LoVo (cell line): ENCODE measurements at regions not wholly inside any gene's neighbourhood (a gene's known extent, or its start where the extent isn't known, plus 50 kb on each side); places are given as distances from the start of the nearest gene placed in this dataset.
"Not testable (repeated sequence)": the region's sequence is repeated elsewhere in the genome, so short reads cannot be mapped to it uniquely, and the experiment has no call there.

ENCODE experiments used
- DNase-seq: peaks from one replicate; pipeline ENCODE4 v3.0.0-alpha.2; 2016; ENCODE audit warnings: low spot score

DNA sequence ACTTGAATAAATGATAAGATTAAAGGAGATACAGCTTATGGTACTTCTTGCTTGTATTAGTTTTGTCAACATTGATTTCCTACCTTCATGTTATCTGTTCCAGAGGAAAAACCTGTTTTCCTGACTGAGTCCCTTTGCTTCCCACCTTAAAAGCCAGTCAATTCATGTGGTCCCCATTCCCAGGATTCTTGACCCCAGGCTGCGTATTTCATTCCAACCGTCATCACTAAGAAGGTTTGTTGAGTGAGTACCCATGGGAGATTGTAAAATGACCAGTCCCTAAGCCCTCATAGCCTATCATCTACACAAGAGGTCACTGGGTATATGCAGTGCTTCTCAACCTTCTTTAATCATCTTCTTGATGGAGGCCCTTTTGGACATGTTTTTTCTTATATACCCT is 52.2 kb downstream of the BEX3 start:
- no peak for DNase-seq

DNA sequence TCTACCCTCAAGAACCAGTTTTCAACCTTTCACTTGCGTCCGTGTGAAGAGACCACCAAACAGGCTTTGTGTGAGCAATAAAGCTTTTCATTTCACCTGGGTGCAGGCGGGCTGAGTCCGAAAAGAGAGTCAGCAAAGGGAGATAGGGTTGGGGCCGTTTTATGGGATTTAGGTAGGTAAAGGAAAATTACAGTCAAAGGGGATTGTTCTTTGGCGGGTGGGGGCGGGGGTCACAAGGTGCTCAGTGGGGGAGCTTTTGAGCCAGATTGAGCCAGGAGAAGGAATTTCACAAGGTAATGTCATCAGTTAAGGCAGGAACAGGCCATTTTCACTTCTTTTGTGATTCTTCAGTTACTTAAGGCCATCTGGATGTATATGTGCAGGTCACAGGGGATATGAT is 52.7 kb downstream of the BEX3 start:
- not testable (repeated sequence) for DNase-seq

DNA sequence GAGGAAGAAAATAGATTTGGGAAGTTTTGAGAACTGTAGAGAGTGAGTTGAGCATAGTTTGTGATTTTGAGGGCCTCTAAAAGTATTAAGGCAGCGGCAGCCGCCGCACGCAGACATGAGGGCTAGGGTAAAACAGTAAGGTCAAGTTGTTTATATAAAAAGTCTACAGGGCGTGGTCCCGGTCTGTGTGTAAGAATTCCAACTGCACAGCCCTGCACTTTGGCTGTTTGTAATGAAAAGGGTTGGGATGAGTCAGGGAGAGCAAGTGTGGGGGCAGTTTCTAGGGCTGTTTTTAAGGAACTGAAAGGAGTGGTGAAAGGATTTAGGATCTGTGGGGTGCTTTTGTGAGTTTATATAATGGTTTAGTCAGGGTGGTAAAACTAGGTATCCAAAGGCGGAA is 55.0 kb downstream of the BEX3 start:
- peak; percentile 19 for DNase-seq

DNA sequence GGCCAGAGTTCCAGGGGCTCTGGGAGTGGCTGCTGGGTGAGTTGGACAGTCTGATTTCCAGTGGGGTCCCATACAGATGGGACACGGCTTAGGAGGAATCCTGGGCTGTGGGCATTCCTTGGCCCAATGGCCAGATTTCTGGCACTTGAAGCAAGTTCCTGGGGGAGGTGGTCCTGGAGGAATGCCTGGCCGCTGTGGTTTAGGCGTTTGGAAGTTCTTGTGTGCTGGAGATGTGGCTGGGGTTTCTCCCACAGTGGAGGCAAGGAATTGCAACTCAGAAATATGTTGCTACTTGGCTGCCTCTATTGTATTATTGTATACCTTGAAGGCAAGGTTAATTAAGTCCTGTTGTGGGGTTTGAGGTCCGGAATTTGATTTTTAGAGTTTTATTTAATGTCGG is 56.5 kb downstream of the BEX3 start:
- DNase-seq, result not testable (repeated sequence)

DNA sequence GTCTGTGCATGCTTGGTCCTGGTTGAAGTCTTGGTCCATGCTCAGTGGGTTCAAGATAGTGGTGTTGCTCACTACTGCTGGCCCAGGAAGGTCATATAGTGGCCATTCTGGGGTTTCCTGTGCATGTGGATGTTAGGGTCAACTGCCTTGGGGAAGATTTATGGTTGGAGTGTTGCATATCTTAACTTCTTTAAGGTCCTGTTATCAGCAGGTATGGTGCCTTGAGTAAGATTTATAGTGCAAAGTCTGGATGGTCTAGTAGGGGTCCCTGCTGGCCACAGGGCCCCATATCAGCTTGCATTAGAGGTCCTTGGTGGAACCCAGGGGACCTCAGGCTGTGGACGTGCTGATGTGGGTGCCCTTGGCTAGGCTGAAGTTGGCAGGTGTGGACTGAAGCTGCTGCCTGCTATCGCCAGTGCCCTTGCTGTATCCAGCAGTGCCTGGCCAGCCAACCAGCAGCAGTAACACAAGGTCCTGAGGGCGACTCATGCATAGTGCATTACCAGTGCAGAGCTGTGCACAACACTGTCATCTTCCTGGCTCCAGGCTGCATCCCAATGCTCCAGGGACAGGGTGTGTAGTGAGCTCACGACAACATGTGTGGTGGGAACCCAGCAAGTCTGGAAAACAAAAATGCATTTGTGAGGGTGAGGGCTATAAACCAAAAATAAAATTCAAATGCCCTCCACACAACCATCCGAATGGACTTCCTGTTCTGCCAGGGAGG is 61.0 kb downstream of the BEX3 start:
- no peak for DNase-seq

DNA sequence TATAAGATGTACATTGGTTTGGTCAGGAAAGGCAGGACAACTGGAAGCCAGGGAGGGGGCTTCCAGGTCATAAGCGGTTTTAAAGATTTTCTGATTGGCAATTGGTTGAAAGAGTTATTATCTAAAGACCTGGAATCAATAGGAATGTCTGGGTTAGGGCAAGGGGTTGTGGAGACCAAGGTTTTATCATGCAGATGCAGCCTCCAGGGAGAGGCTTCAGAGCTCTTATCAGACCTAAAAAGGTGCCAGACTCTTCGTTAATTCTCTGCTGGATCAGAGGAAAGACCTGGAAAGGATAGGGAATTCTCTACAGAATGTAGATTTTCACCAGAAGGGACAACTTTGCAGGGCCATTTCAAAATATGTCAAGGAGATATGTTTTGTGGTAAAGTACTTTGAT is 62.8 kb downstream of the BEX3 start:
- no peak for DNase-seq

DNA sequence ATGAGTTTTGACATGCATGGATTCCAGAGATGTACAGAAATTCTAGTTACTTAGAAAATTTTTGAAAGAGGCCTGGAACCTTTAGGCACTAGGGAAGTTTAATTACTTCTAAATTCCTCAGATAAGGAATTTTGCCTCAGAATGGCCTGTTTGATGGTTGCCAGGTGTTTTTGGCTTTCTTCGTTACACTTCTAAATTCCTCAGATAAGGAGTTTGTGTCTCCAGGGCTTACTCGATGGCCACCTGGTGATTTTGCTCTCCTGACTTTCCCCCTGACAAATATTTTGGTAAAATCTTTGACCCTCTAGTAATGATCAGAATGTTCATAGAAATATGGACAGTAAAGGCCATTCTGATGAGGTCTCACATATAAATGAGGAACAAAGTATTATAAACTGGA is 64.3 kb downstream of the BEX3 start:
- no peak for DNase-seq

DNA sequence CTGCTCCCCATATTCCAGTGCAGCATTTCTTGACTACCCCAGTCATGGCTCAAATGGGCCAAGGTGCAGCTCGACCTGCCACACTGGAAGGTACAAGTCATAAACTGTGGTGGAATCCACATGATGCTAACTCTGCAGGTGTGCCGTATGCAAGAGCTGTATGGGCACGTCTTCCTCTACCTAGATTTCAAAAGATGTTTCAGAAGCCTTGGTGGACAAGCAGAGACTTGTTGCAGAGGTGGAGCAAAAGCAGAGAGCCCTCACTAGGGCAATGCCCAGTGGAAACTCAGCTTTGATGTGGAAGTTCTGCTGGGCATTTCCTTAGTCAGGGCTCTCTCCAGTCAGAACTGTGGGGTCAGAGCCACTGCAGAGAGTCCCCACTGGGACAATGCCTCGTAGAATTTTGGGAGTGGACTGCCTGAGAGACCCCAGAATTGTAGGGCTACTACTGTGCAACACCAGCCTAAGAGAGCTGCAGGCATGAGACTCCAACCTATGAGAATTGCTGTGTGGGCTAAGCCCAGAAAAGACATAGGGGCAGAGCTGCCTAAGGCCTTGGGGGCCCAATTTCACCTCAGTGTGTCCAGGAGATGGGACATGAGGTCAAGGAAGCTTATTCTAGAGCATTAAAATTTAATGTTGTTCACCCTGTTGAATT is 65.7 kb downstream of the BEX3 start:
- no peak for DNase-seq

DNA sequence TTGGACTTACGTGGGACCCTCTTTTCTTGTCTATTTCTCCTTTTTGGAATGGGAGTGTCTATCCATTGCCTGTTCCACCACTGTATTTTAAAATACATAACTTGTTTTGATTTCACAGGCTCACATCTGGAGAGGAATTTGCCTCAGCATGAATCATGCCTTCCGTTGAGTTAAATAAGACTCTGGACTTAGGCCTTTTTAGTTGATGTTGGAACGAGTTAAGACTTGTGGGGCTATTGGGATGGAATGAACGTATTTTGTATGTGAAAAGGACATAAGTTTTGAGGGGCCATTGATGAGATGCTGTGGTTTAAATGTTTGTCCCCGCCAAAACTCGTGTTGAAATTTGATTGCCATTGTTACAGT is 66.2 kb downstream of the BEX3 start:
- no peak for DNase-seq

DNA sequence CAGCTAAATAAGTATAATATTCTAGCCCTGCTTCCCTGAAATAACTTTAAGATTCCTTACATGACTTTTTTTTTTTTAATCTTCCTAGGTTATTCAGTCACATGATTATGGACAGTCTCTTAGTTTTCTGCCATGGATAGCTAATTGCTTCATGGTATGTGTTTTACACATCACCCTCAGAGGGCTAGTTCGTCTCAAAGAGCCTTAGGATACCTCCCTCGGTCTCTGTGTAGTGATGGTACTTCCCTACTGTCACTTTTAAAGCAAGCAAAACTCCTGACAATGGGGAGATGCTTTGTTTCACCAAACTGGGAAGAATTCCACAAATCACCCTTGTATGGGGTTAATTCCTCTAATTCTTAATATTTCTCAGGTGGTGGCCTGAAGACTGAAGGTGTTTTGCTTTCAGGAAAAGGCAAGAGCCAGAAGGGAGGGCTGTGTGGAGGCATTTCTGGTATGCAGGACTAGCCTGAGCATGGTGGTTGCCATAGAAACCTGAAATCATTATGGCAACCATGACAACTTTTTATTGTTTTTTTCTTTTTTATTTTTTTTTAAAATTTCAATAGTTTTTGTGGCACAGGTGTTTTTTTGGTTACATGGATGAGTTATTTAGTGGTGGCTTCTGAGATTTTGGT is 70.4 kb downstream of the BEX3 start:
- no peak for DNase-seq
